H1 (cell line): ENCODE measurements at regions not wholly inside any gene's neighbourhood (a gene's known extent, or its start where the extent isn't known, plus 50 kb on each side); places are given as distances from the start of the nearest gene placed in this dataset.

ENCODE experiments used
- ASH2L ChIP-seq: fragments of 200-600, 300-600 bp; sonication (generic); IDR thresholded peaks from one replicate; pipeline ENCODE4 v1.7.1; 2017; ENCODE audit warnings: low read length
- PHF8 ChIP-seq: fragments of 200-600 bp; sonication (generic); conservative IDR thresholded peaks from 2 replicates; pipeline ENCODE4 v1.7.1; 2012; ENCODE audit warnings: low read depth, mild to moderate bottlenecking, inconsistent platforms, low read length, moderate library complexity
- RAD21 ChIP-seq, 2 experiments: IDR thresholded peaks in 1 of 2; conservative IDR thresholded peaks in 1 of 2; 2 replicates each; pipeline ENCODE4 v1.6.1; 2011; ENCODE audit warnings: low read depth in 2 of 2, low read length in 2 of 2, improper control_type of control experiment in 1 of 2, inconsistent platforms in 1 of 2, mild to moderate bottlenecking in 1 of 2, moderate library complexity in 1 of 2
- SIN3A ChIP-seq, 2 experiments: IDR thresholded peaks in 1 of 2; conservative IDR thresholded peaks in 1 of 2; 2 replicates each; pipeline ENCODE4 v1.6.1; 2011 to 2012; ENCODE audit warnings: low read length in 2 of 2, improper control_type of control experiment in 1 of 2, low read depth in 1 of 2, mild to moderate bottlenecking in 1 of 2
- TCF12 ChIP-seq: IDR thresholded peaks from 2 replicates; pipeline ENCODE4 v1.6.1; 2011; ENCODE audit warnings: low read depth, mild to moderate bottlenecking, low read length
- TF ChIP-seq, protein P1 (sequence below): IDR thresholded peaks from 2 replicates; pipeline ENCODE4 v1.6.1; 2012; ENCODE audit warnings: low read length, inconsistent platforms

DNA sequence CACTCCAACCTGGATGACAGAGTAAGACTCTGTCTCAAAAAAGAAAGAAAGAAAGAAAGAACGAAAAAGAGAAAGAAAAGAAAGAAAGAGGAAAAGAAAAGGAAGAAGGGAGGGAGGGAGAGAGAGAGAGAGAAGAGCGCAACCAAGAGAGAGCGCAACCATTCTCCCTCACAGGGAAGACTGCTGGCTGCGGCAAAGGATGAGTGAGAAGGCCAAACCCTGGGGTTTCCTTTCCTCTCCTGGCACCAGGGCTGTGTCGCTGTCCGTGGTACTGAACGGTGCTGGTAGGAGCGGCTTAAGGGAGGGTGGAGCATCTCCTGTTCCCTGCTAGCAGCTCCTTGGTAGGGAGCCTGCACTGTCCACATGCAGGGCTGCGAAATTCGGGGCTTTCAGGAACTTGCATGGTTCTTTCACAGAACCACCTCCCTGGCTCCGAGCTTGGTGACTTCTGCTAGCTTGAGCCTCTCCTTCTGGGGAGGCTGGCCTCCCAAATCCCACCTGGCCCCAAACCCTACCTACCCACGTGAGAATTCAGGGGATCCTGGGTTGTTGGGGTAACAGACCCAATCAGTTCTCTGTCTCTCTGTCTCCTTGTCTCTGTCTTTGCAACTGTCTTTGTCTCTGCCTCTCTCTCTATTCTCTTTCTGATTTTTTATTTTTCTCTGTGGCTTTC lies 51.1 kb upstream of the ZNRF4 start (continued):
- TF ChIP-seq, protein P1, sequence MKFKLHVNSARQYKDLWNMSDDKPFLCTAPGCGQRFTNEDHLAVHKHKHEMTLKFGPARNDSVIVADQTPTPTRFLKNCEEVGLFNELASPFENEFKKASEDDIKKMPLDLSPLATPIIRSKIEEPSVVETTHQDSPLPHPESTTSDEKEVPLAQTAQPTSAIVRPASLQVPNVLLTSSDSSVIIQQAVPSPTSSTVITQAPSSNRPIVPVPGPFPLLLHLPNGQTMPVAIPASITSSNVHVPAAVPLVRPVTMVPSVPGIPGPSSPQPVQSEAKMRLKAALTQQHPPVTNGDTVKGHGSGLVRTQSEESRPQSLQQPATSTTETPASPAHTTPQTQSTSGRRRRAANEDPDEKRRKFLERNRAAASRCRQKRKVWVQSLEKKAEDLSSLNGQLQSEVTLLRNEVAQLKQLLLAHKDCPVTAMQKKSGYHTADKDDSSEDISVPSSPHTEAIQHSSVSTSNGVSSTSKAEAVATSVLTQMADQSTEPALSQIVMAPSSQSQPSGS, result no peak
- TF ChIP-seq TCF12 (0 out of 2 replicates have a peak, but pooled peaks have one; percentile 27), RAD21 (IDR thresholded peaks at IDR 0.05 in 1 of 2, conservative IDR thresholded peaks at IDR 0.05 in 1 of 2; ENCODE audit: low read depth in 2 of 2, low read length in 2 of 2) (peak in 1 of 2 experiments; percentile 35; a peak in 2 of 4 replicates), SIN3A (conservative IDR thresholded peaks at IDR 0.05 in 1 of 2, IDR thresholded peaks at IDR 0.05 in 1 of 2; ENCODE audit: low read depth in 1 of 2, low read length in 2 of 2) (peak; percentile 96 to 97), ASH2L (no peak), PHF8 (no peak)
